AG04449 (cell line): ENCODE measurements at regions not wholly inside any gene's neighbourhood (a gene's known extent, or its start where the extent isn't known, plus 50 kb on each side); places are given as distances from the start of the nearest gene placed in this dataset.
A peak's percentile ranks its signal among the peaks of the same experiment; 100 is the strongest.

Experiments used
- CTCF ChIA-PET: fragments of 350-600 bp; formaldehyde crosslinking; extraction: SDS; loops from one replicate; lab custom pipeline; 2021; ENCODE audit warnings: antibody characterized with exemption; lab: Yijun Ruan, JAX
- POLR2A ChIA-PET: fragments of 400-600, 350-600 bp; formaldehyde crosslinking; extraction: SDS; loops from one replicate; lab custom pipeline; 2020; ENCODE audit warnings: antibody characterized with exemption, inconsistent platforms; lab: Yijun Ruan, JAX
- DNase-seq: peaks from one replicate; pipeline ENCODE4 v3.0.0-alpha.2; 2010; ENCODE audit warnings: low read depth, low spot score
- H3K4me3 ChIP-seq: 2 replicates; pipeline ENCODE4 v1.5.1; 2011; ENCODE audit warnings: low read depth, mild to moderate bottlenecking, control low read depth, low read length
- CTCF ChIP-seq: IDR thresholded peaks from one replicate; pipeline ENCODE4 v1.5.1; 2011; ENCODE audit warnings: mild to moderate bottlenecking, moderate library complexity, low read length, control low read depth, inconsistent platforms; ENCODE audit not compliant: insufficient read depth; ENCODE audit errors: missing control alignments

GRCh38 chr12:27186022-27186839 lies 57.9 kb upstream of the STK38L start:
- CTCF ChIA-PET, result interaction anchor here (1.3 kb wide), 1 partner anchor 9 kb away, joined by 4 read pairs; no protein-coding TSS in a partner anchor
- no peak for DNase-seq
- no peak for TF ChIP-seq CTCF
- H3K4me3 ChIP-seq, result no peak overlapping the region
- POLR2A ChIA-PET, result interaction anchor here (0.6 kb wide), 1 partner anchor 9 kb away, joined by 3 read pairs; no protein-coding TSS in a partner anchor

- POLR2A ChIA-PET, result no interaction called here
- DNase-seq, result no peak
- CTCF ChIA-PET, result interaction anchor here (1.2 to 1.3 kb wide), 2 partner anchors 10 to 119 kb away, joined by 3 to 4 read pairs; no protein-coding TSS in a partner anchor
- H3K4me3 ChIP-seq, result no peak overlapping the region
- TF ChIP-seq CTCF, result no peak
Measured at GRCh38 chr12:27187697-27188096, 56.4 kb upstream of the STK38L start.

GRCh38 chr12:27190761-27191160 lies 53.3 kb upstream of the STK38L start:
- CTCF ChIA-PET, result interaction anchor here (2.9 kb wide), 1 partner anchor 10 kb away, joined by 16 read pairs; no protein-coding TSS in a partner anchor
- DNase-seq, result no peak
- TF ChIP-seq CTCF, result no peak
- H3K4me3 ChIP-seq, result no peak overlapping the region
- POLR2A ChIA-PET, result interaction anchor here (1.2 kb wide), 1 partner anchor 11 kb away, joined by 4 read pairs; no protein-coding TSS in a partner anchor

- CTCF ChIA-PET, result interaction anchor here (2.9 kb wide), 1 partner anchor 11 kb away, joined by 16 read pairs; no protein-coding TSS in a partner anchor
- no peak overlapping the region for H3K4me3 ChIP-seq
- no peak for DNase-seq
- no peak for TF ChIP-seq CTCF
- POLR2A ChIA-PET, result interaction anchor here (1.2 kb wide), 1 partner anchor 12 kb away, joined by 4 read pairs; no protein-coding TSS in a partner anchor
Measured at GRCh38 chr12:27191531-27191930, 52.6 kb upstream of the STK38L start.

GRCh38 chr12:27192118-27192802 lies 51.8 kb upstream of the STK38L start:
- POLR2A ChIA-PET, result no interaction called here
- H3K4me3 ChIP-seq, result no peak overlapping the region
- TF ChIP-seq CTCF, result no peak
- no peak for DNase-seq
- CTCF ChIA-PET, result interaction anchor here (1.0 to 2.1 kb wide), 4 partner anchors 8 to 50 kb away, joined by 3 to 7 read pairs (median 4); no protein-coding TSS in a partner anchor

GRCh38 chr12:27193106-27193505 lies 51.0 kb upstream of the STK38L start:
- H3K4me3 ChIP-seq, result no peak overlapping the region
- ChIA-PET POLR2A (interaction anchor here (1.0 kb wide), 2 partner anchors 12 to 16 kb away, joined by 3 to 6 read pairs; no protein-coding TSS in a partner anchor), CTCF (interaction anchor here (1.0 to 2.1 kb wide), 6 partner anchors 9 to 308 kb away, joined by 3 to 7 read pairs (median 4); no protein-coding TSS in a partner anchor)
- TF ChIP-seq CTCF, result no peak
- peak; percentile 65 for DNase-seq
